Esophagus squamous epithelium (tissue), 5 donors: ENCODE measurements at regions not wholly inside any gene's neighbourhood (a gene's known extent, or its start where the extent isn't known, plus 50 kb on each side); places are given as distances from the start of the nearest gene placed in this dataset.
"Not testable (repeated sequence)": the region's sequence is repeated elsewhere in the genome, so short reads cannot be mapped to it uniquely, and the experiment has no call there.

Experiments
- DNase-seq: peaks from one replicate; lab custom pipeline; 2025; lab: John Stamatoyannopoulos, UW
- H3K27ac ChIP-seq, 4 donors: fragments of 200-600 bp; sonication (generic); one replicate each; pipeline ENCODE4 v1.5.1; 2016 to 2019; ENCODE audit warnings: mild to moderate bottlenecking in 1 of 4
- H3K27me3 ChIP-seq, 4 donors: fragments of 200-600 bp; sonication (generic); 1 replicate in 3 of 4; 2 replicates in 1 of 4; pipeline versions ENCODE4 v1.5.1 to v1.6.0; 2017 to 2021; ENCODE audit warnings: antibody characterized with exemption in 1 of 4
- H3K36me3 ChIP-seq, 3 donors: fragments of 200-600 bp; sonication (generic); one replicate each; pipeline ENCODE4 v1.5.1; 2016 to 2019
- H3K4me1 ChIP-seq, 3 donors: fragments of 200-600 bp; sonication (generic); one replicate each; pipeline ENCODE4 v1.5.1; 2017 to 2019
- H3K4me3 ChIP-seq, 4 donors: fragments of 200-600 bp; sonication (generic); 1 replicate in 3 of 4; 2 replicates in 1 of 4; pipeline ENCODE4 v1.5.1; 2016 to 2019; ENCODE audit warnings: mild to moderate bottlenecking in 2 of 4, moderate library complexity in 1 of 4
- H3K9me3 ChIP-seq, 3 donors: fragments of 200-600 bp; sonication (generic); one replicate each; pipeline ENCODE4 v1.5.1; 2016 to 2019
- CTCF ChIP-seq, 6 experiments: fragments of 450-650 bp in 4 of 6; fragments of 200-600 bp in 2 of 6; sonication (generic) in 2 of 6; IDR thresholded peaks; one replicate each; pipeline ENCODE4 v1.5.1; 2016 to 2019; ENCODE audit warnings: antibody characterized with exemption in 6 of 6, mild to moderate bottlenecking in 4 of 6, moderate library complexity in 4 of 6
- POLR2A ChIP-seq, 4 donors: fragments of 450-650 bp; IDR thresholded peaks; one replicate each; pipeline ENCODE4 v1.6.1; 2017; ENCODE audit warnings: antibody characterized with exemption in 4 of 4, mild to moderate bottlenecking in 4 of 4, moderate library complexity in 3 of 4
- WGBS, 2 donors: methylation state at CpG; one replicate each; pipeline ENCODE4 v1.1.5; 2018; 5-methylcytosine and 5-hydroxymethylcytosine counted together
- intact Hi-C: fragments of 100-400 bp; cut with DNase I; formaldehyde crosslinking; loops from one replicate; pipeline ENCODE4 v1.15.0; 2022
- donor health status: DM: yes; HTN: yes; CAD: no.

- H3K4me1 ChIP-seq, H3K27me3 ChIP-seq, intact Hi-C loops, H3K9me3 ChIP-seq, H3K36me3 ChIP-seq, DNase-seq, H3K27ac ChIP-seq, H3K4me3 ChIP-seq: not testable (repeated sequence)
- WGBS, 2 donors, result 86 to 89% methylated on average over 4 of the region's 10 CpGs
Measured at GRCh38 chr9:39573024-39574022, 217.9 kb downstream of the SPATA31A1 start.

GRCh38 chr9:39579000-39579399 lies 223.5 kb downstream of the SPATA31A1 start:
- intact Hi-C loops, H3K27ac ChIP-seq, H3K27me3 ChIP-seq, H3K36me3 ChIP-seq, H3K9me3 ChIP-seq, H3K4me3 ChIP-seq, DNase-seq: not testable (repeated sequence)
- peaks cover 0 to 15% (median 6%) of the 10 kb centered on the region in 3 donors for H3K4me1 ChIP-seq
- WGBS, 2 donors, result 76 to 84% methylated on average over 3 to 4 of the region's 4 CpGs

- 45 to 73% methylated on average over 3 of the region's 3 CpGs for WGBS, 2 donors
- H3K27ac ChIP-seq, DNase-seq, H3K4me3 ChIP-seq, intact Hi-C loops, H3K27me3 ChIP-seq, H3K36me3 ChIP-seq, H3K9me3 ChIP-seq: not testable (repeated sequence)
- H3K4me1 ChIP-seq, result peaks cover 0 to 15% (median 6%) of the 10 kb centered on the region in 3 donors
Measured at GRCh38 chr9:39581296-39581695, 225.8 kb downstream of the SPATA31A1 start.

GRCh38 chr9:39582677-39583412 lies 227.4 kb downstream of the SPATA31A1 start:
- DNase-seq, H3K36me3 ChIP-seq, intact Hi-C loops, H3K4me3 ChIP-seq, H3K9me3 ChIP-seq, H3K27me3 ChIP-seq: not testable (repeated sequence)
- Histone ChIP-seq H3K27ac (peak overlapping the region in 3 of 4 donors; percentile 9 to 26 (median 23)), H3K4me1 (peaks cover 0 to 15% (median 6%) of the 10 kb centered on the region in 3 donors)
- 47 to 57% methylated on average over 1 of the region's 1 CpG for WGBS, 2 donors

- intact Hi-C loops, result not testable (repeated sequence)
Measured at GRCh38 chr9:39583413-39583747, 227.9 kb downstream of the SPATA31A1 start.

GRCh38 chr9:39585233-39585632 lies 229.8 kb downstream of the SPATA31A1 start:
- H3K27ac ChIP-seq, H3K9me3 ChIP-seq, H3K4me3 ChIP-seq, H3K36me3 ChIP-seq, H3K27me3 ChIP-seq, DNase-seq, intact Hi-C loops: not testable (repeated sequence)
- 83 to 100% methylated on average over 2 to 3 of the region's 7 CpGs for WGBS, 2 donors
- peaks cover 0 to 15% (median 6%) of the 10 kb centered on the region in 3 donors for H3K4me1 ChIP-seq

More at GRCh38 chr9:39583413-39583747, 227.9 kb downstream of the SPATA31A1 start:
- DNase-seq, H3K36me3 ChIP-seq, H3K27ac ChIP-seq, H3K9me3 ChIP-seq, H3K27me3 ChIP-seq, H3K4me3 ChIP-seq: not testable (repeated sequence)
- H3K4me1 ChIP-seq, result peaks cover 0 to 15% (median 6%) of the 10 kb centered on the region in 3 donors

GRCh38 chr9:39587844-39588499 lies 232.5 kb downstream of the SPATA31A1 start:
- H3K4me1 ChIP-seq, result peaks cover 0 to 3% (median 0%) of the 10 kb centered on the region in 3 donors
- TF ChIP-seq POLR2A (IDR thresholded peaks at IDR 0.05) (no peak), CTCF (IDR thresholded peaks at IDR 0.05) (no peak)
- whole genome bisulfite sequencing, 2 donors, result 87 to 89% methylated on average over 3 of the region's 3 CpGs
- H3K9me3 ChIP-seq, result no peaks in the 10 kb centered on the region
- H3K4me3 ChIP-seq, result no peak overlapping the region
- H3K27ac ChIP-seq, result no peak overlapping the region
- no peaks in the 10 kb centered on the region for H3K27me3 ChIP-seq
- no peaks in the 10 kb centered on the region for H3K36me3 ChIP-seq
- DNase-seq, result no peak
- intact Hi-C loops, result no loop called here
